ENCODE measurements at regions not wholly inside any gene's neighbourhood (a gene's known extent, or its start where the extent isn't known, plus 50 kb on each side); places are given as distances from the start of the nearest gene placed in this dataset.

GRCh38 chr4:180436361-180436760, 1806.8 kb upstream of the TENM3 start:
- H3K27me3 ChIP-seq (replicated peaks in 1 of 2; ENCODE audit: control insufficient read depth in 2 of 2, insufficient read depth in 2 of 2, low read length in 1 of 2): no peaks in the 10 kb centered on the region
- FAIRE-seq (no peak), DNase-seq (ENCODE audit: low read depth, low spot score) (no peak), ATAC-seq (no peak)
- no peak overlapping the region for H3K27ac ChIP-seq (ENCODE audit: control insufficient read depth, insufficient read depth)
- ChIA-PET SMC1A (ENCODE audit: uncharacterized antibody, unreplicated experiment) (no interaction called here), POLR2A (no interaction called here), RAD21 (ENCODE audit: unreplicated experiment) (no interaction called here), CTCF (no interaction called here)
- intact Hi-C loops (cut with micrococcal nuclease; ENCODE audit: unreplicated experiment) (no loop called here), in situ Hi-C loops (cut with MboI) (no loop called here)
- no peaks in the 10 kb centered on the region for H3K4me1 ChIP-seq (ENCODE audit: control insufficient read depth, insufficient read depth, low read length)
- no peaks in the 10 kb centered on the region for H3K9me3 ChIP-seq (replicated peaks; ENCODE audit: control insufficient read depth, insufficient read depth, low read length)
- H3K79me2 ChIP-seq (ENCODE audit: control insufficient read depth, insufficient read depth, low read length): no peaks in the 10 kb centered on the region
- no peak overlapping the region for H3K4me3 ChIP-seq
- no peak overlapping the region for H2AFZ ChIP-seq (ENCODE audit: control insufficient read depth, low read depth, low read length)
- WGBS (ENCODE audit: insufficient coverage, insufficient replicate concordance, low lambda C conversion rate, missing lambda C conversion rate): 0% methylated on average over 1 of the region's 1 CpG
- no TSS peak for BruUV-seq (replicated peaks)
- H3K9ac ChIP-seq (ENCODE audit: control insufficient read depth, insufficient read depth, low read length): no peak overlapping the region
- no peak overlapping the region for H3K4me2 ChIP-seq (ENCODE audit: control insufficient read depth, insufficient read depth)
- H4K20me1 ChIP-seq (ENCODE audit: control insufficient read depth, insufficient read depth): no peaks in the 10 kb centered on the region
- H3K36me3 ChIP-seq (ENCODE audit: control insufficient read depth in 2 of 2, insufficient read depth in 2 of 2, low read length in 1 of 2): no peaks in the 10 kb centered on the region
- TF ChIP-seq USF1 (IDR thresholded peaks at IDR 0.05; ENCODE audit: borderline replicate concordance, extremely low read length, insufficient read depth, low read depth, low read length) (no peak), TCF3 (IDR thresholded peaks at IDR 0.05; ENCODE audit: borderline replicate concordance, insufficient read depth, low read depth, low read length) (no peak), TARDBP (IDR thresholded peaks at IDR 0.05; ENCODE audit: borderline replicate concordance) (no peak), POU2F2 (IDR thresholded peaks at IDR 0.05; ENCODE audit: borderline replicate concordance, low read depth, low read length) (no peak), NR2C1 (IDR thresholded peaks at IDR 0.05) (no peak), CBX5 (IDR thresholded peaks at IDR 0.05; ENCODE audit: low read depth) (no peak), TCF7 (IDR thresholded peaks at IDR 0.05; ENCODE audit: borderline replicate concordance) (no peak), TAF1 (IDR thresholded peaks at IDR 0.05; ENCODE audit: borderline replicate concordance, low read depth, low read length) (no peak), SIX5 (IDR thresholded peaks at IDR 0.05; ENCODE audit: low read depth, low read length, severe bottlenecking) (no peak), ZBTB40 (IDR thresholded peaks at IDR 0.05; ENCODE audit: borderline replicate concordance) (no peak)
- TF ChIP-seq, protein P1, sequence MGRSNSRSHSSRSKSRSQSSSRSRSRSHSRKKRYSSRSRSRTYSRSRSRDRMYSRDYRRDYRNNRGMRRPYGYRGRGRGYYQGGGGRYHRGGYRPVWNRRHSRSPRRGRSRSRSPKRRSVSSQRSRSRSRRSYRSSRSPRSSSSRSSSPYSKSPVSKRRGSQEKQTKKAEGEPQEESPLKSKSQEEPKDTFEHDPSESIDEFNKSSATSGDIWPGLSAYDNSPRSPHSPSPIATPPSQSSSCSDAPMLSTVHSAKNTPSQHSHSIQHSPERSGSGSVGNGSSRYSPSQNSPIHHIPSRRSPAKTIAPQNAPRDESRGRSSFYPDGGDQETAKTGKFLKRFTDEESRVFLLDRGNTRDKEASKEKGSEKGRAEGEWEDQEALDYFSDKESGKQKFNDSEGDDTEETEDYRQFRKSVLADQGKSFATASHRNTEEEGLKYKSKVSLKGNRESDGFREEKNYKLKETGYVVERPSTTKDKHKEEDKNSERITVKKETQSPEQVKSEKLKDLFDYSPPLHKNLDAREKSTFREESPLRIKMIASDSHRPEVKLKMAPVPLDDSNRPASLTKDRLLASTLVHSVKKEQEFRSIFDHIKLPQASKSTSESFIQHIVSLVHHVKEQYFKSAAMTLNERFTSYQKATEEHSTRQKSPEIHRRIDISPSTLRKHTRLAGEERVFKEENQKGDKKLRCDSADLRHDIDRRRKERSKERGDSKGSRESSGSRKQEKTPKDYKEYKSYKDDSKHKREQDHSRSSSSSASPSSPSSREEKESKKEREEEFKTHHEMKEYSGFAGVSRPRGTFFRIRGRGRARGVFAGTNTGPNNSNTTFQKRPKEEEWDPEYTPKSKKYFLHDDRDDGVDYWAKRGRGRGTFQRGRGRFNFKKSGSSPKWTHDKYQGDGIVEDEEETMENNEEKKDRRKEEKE (IDR thresholded peaks at IDR 0.05): no peak
- TF ChIP-seq, protein P2, sequence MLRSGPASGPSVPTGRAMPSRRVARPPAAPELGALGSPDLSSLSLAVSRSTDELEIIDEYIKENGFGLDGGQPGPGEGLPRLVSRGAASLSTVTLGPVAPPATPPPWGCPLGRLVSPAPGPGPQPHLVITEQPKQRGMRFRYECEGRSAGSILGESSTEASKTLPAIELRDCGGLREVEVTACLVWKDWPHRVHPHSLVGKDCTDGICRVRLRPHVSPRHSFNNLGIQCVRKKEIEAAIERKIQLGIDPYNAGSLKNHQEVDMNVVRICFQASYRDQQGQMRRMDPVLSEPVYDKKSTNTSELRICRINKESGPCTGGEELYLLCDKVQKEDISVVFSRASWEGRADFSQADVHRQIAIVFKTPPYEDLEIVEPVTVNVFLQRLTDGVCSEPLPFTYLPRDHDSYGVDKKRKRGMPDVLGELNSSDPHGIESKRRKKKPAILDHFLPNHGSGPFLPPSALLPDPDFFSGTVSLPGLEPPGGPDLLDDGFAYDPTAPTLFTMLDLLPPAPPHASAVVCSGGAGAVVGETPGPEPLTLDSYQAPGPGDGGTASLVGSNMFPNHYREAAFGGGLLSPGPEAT (IDR thresholded peaks at IDR 0.05; ENCODE audit: low read depth): no peak
- TF ChIP-seq, protein P3, sequence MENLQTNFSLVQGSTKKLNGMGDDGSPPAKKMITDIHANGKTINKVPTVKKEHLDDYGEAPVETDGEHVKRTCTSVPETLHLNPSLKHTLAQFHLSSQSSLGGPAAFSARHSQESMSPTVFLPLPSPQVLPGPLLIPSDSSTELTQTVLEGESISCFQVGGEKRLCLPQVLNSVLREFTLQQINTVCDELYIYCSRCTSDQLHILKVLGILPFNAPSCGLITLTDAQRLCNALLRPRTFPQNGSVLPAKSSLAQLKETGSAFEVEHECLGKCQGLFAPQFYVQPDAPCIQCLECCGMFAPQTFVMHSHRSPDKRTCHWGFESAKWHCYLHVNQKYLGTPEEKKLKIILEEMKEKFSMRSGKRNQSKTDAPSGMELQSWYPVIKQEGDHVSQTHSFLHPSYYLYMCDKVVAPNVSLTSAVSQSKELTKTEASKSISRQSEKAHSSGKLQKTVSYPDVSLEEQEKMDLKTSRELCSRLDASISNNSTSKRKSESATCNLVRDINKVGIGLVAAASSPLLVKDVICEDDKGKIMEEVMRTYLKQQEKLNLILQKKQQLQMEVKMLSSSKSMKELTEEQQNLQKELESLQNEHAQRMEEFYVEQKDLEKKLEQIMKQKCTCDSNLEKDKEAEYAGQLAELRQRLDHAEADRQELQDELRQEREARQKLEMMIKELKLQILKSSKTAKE (IDR thresholded peaks at IDR 0.05; ENCODE audit: low read depth, poor library complexity, severe bottlenecking): no peak

All from GM12878 (cell line).